ENCODE measurements at regions not wholly inside any gene's neighbourhood (a gene's known extent, or its start where the extent isn't known, plus 50 kb on each side); places are given as distances from the start of the nearest gene placed in this dataset.

- TF ChIP-seq CTCF (IDR thresholded peaks at IDR 0.05; ENCODE audit: insufficient read depth, low read length, missing control alignments), result no peak
- no peak overlapping the region for H3K4me3 ChIP-seq (ENCODE audit: low read depth, low read length)
- DNase-seq (ENCODE audit: low read depth, low spot score), result no peak
- CTCF ChIA-PET, result interaction anchor here (0.8 to 47.3 kb wide), 10 partner anchors 10 to 71 kb away, joined by 3 to 2267 read pairs (median 6); no protein-coding TSS in a partner anchor
- POLR2A ChIA-PET, result no interaction called here
Observed at GRCh38 chr7:142445019-142445686, 187.3 kb upstream of the PRSS58 start.

GRCh38 chr7:142443216-142444010 is 185.6 kb upstream of the PRSS58 start:
- ChIA-PET CTCF (interaction anchor here (1.0 to 9.1 kb wide), 9 partner anchors 14 to 72 kb away, joined by 3 to 197 read pairs (median 6); no protein-coding TSS in a partner anchor), POLR2A (no interaction called here)
- no peak for TF ChIP-seq CTCF (IDR thresholded peaks at IDR 0.05; ENCODE audit: insufficient read depth, low read length, missing control alignments)
- DNase-seq (ENCODE audit: low read depth, low spot score), result no peak
- no peak overlapping the region for H3K4me3 ChIP-seq (ENCODE audit: low read depth, low read length)

GRCh38 chr7:142442396-142442795 is 184.5 kb upstream of the PRSS58 start:
- ChIA-PET POLR2A (no interaction called here), CTCF (interaction anchor here (1.1 to 9.1 kb wide), 6 partner anchors 15 to 56 kb away, joined by 3 to 197 read pairs (median 10); no protein-coding TSS in a partner anchor)

GRCh38 chr7:142440906-142441411 is 183.1 kb upstream of the PRSS58 start:
- TF ChIP-seq CTCF (IDR thresholded peaks at IDR 0.05; ENCODE audit: insufficient read depth, low read length, missing control alignments), result no peak
- CTCF ChIA-PET, result interaction anchor here (0.8 to 9.1 kb wide), 10 partner anchors 16 to 562 kb away, joined by 3 to 197 read pairs (median 5); no protein-coding TSS in a partner anchor

More at GRCh38 chr7:142442396-142442795, 184.5 kb upstream of the PRSS58 start:
- no peak for DNase-seq (ENCODE audit: low read depth, low spot score)
- no peak for TF ChIP-seq CTCF (IDR thresholded peaks at IDR 0.05; ENCODE audit: insufficient read depth, low read length, missing control alignments)
- no peak overlapping the region for H3K4me3 ChIP-seq (ENCODE audit: low read depth, low read length)

GRCh38 chr7:142440219-142440905 is 182.5 kb upstream of the PRSS58 start:
- ChIA-PET CTCF (interaction anchor here (0.8 to 9.1 kb wide), 24 partner anchors 9 to 562 kb away, joined by 3 to 197 read pairs (median 4); no protein-coding TSS in a partner anchor), POLR2A (interaction anchor here (1.0 to 1.2 kb wide), 2 partner anchors 21 to 22 kb away, joined by 3 read pairs; no protein-coding TSS in a partner anchor)
- TF ChIP-seq CTCF (IDR thresholded peaks at IDR 0.05; ENCODE audit: insufficient read depth, low read length, missing control alignments), result no peak
- peak; percentile 44 for DNase-seq (ENCODE audit: low read depth, low spot score)
- H3K4me3 ChIP-seq (ENCODE audit: low read depth, low read length), result no peak overlapping the region

More at GRCh38 chr7:142440906-142441411, 183.1 kb upstream of the PRSS58 start:
- DNase-seq (ENCODE audit: low read depth, low spot score), result no peak
- POLR2A ChIA-PET, result interaction anchor here (1.0 to 1.2 kb wide), 2 partner anchors 20 to 22 kb away, joined by 3 read pairs; no protein-coding TSS in a partner anchor
- no peak overlapping the region for H3K4me3 ChIP-seq (ENCODE audit: low read depth, low read length)

Measured in AG04449 (cell line).